Uterus (tissue), 2 donors: ENCODE measurements at regions not wholly inside any gene's neighbourhood (a gene's known extent, or its start where the extent isn't known, plus 50 kb on each side); places are given as distances from the start of the nearest gene placed in this dataset.

Experiments
- POLR2A ChIP-seq, 2 donors: fragments of 450-650 bp; IDR thresholded peaks; one replicate each; pipeline ENCODE4 v1.6.1; 2016; ENCODE audit warnings: antibody characterized with exemption in 2 of 2, mild to moderate bottlenecking in 1 of 2, moderate library complexity in 1 of 2
- TF ChIP-seq, protein P1 (sequence below), 4 experiments: fragments of 200-600 bp in 2 of 4; fragments of 450-650 bp in 2 of 4; sonication (generic) in 2 of 4; IDR thresholded peaks; one replicate each; pipeline ENCODE4 v1.5.1; 2016 to 2019; ENCODE audit warnings: antibody characterized with exemption in 4 of 4, mild to moderate bottlenecking in 2 of 4, moderate library complexity in 1 of 4

DNA sequence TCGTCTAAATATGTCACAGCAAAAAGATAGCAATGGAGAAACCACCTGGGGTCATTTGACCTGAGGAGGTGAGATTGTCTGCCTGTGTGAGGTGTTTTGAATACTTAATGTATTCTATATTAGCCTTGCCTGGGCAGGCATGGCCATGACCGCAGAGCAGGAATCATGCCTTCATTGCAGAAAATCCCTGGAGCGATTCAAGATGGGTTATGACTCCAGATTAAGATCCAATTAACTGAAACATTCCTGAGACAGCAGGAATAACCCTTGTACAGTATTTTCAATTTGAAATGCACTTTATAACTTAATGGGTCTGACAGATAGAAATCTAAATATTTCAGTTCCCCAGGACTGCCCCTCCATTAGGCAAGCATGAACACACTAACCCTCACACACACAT lies 227.3 kb upstream of the RAB6C start:
- TF ChIP-seq, protein P1, sequence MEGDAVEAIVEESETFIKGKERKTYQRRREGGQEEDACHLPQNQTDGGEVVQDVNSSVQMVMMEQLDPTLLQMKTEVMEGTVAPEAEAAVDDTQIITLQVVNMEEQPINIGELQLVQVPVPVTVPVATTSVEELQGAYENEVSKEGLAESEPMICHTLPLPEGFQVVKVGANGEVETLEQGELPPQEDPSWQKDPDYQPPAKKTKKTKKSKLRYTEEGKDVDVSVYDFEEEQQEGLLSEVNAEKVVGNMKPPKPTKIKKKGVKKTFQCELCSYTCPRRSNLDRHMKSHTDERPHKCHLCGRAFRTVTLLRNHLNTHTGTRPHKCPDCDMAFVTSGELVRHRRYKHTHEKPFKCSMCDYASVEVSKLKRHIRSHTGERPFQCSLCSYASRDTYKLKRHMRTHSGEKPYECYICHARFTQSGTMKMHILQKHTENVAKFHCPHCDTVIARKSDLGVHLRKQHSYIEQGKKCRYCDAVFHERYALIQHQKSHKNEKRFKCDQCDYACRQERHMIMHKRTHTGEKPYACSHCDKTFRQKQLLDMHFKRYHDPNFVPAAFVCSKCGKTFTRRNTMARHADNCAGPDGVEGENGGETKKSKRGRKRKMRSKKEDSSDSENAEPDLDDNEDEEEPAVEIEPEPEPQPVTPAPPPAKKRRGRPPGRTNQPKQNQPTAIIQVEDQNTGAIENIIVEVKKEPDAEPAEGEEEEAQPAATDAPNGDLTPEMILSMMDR (IDR thresholded peaks at IDR 0.05): no peak
- TF ChIP-seq POLR2A (IDR thresholded peaks at IDR 0.05): no peak
